Coronary artery (tissue), 2 donors: ENCODE measurements at regions not wholly inside any gene's neighbourhood (a gene's known extent, or its start where the extent isn't known, plus 50 kb on each side); places are given as distances from the start of the nearest gene placed in this dataset.

Experiments
- DNase-seq: peaks from one replicate; pipeline ENCODE4 v3.0.0-alpha.2; 2017; ENCODE audit warnings: low spot score
- H3K27ac ChIP-seq, 2 donors: fragments of 200-600 bp; sonication (generic); one replicate each; pipeline ENCODE4 v1.5.1; 2016 to 2019
- H3K4me3 ChIP-seq: fragments of 200-600 bp; sonication (generic); 2 replicates; pipeline ENCODE4 v1.5.1; 2016; ENCODE audit warnings: mild to moderate bottlenecking, moderate library complexity
- TF ChIP-seq, protein P1 (sequence below): fragments of 200-600 bp; sonication (generic); IDR thresholded peaks from one replicate; pipeline ENCODE4 v1.5.1; 2019; ENCODE audit warnings: antibody characterized with exemption

- Histone ChIP-seq H3K4me3 (no peak overlapping the region), H3K27ac (no peak overlapping the region)
- DNase-seq = no peak
- TF ChIP-seq, protein P1, sequence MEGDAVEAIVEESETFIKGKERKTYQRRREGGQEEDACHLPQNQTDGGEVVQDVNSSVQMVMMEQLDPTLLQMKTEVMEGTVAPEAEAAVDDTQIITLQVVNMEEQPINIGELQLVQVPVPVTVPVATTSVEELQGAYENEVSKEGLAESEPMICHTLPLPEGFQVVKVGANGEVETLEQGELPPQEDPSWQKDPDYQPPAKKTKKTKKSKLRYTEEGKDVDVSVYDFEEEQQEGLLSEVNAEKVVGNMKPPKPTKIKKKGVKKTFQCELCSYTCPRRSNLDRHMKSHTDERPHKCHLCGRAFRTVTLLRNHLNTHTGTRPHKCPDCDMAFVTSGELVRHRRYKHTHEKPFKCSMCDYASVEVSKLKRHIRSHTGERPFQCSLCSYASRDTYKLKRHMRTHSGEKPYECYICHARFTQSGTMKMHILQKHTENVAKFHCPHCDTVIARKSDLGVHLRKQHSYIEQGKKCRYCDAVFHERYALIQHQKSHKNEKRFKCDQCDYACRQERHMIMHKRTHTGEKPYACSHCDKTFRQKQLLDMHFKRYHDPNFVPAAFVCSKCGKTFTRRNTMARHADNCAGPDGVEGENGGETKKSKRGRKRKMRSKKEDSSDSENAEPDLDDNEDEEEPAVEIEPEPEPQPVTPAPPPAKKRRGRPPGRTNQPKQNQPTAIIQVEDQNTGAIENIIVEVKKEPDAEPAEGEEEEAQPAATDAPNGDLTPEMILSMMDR = no peak
Measured at GRCh38 chr12:29990971-29991370, 207.2 kb upstream of the TMTC1 start.

- no peak overlapping the region for H3K4me3 ChIP-seq
- H3K27ac ChIP-seq = no peak overlapping the region
- TF ChIP-seq, protein P1 = no peak
- no peak for DNase-seq
Measured at GRCh38 chr12:29983851-29984250, 200.1 kb upstream of the TMTC1 start.

GRCh38 chr12:29980304-29980703, 196.6 kb upstream of the TMTC1 start:
- no peak overlapping the region for H3K27ac ChIP-seq
- H3K4me3 ChIP-seq = no peak overlapping the region
- no peak for DNase-seq
- TF ChIP-seq, protein P1 = no peak

- no peak overlapping the region for H3K4me3 ChIP-seq
- no peak for DNase-seq
- H3K27ac ChIP-seq = peak overlapping the region; percentile 27 to 55
- TF ChIP-seq, protein P1 = no peak
Measured at GRCh38 chr12:29971446-29971845, 187.7 kb upstream of the TMTC1 start.

GRCh38 chr12:29970501-29970900, 186.8 kb upstream of the TMTC1 start:
- peak overlapping the region; percentile 50 to 55 for H3K27ac ChIP-seq

GRCh38 chr12:29962276-29963035, 178.7 kb upstream of the TMTC1 start:
- no peak overlapping the region for H3K27ac ChIP-seq
- TF ChIP-seq, protein P1 = no peak
- H3K4me3 ChIP-seq = no peak overlapping the region
- no peak for DNase-seq

More at GRCh38 chr12:29970501-29970900, 186.8 kb upstream of the TMTC1 start:
- TF ChIP-seq, protein P1 = no peak
- no peak for DNase-seq
- H3K4me3 ChIP-seq = no peak overlapping the region

- H3K4me3 ChIP-seq = no peak overlapping the region
- TF ChIP-seq, protein P1 = no peak
- DNase-seq = no peak
- peak overlapping the region in 1 of 2 donors; percentile 45 for H3K27ac ChIP-seq
Measured at GRCh38 chr12:29961231-29961630, 177.5 kb upstream of the TMTC1 start.
